ENCODE measurements at regions not wholly inside any gene's neighbourhood (a gene's known extent, or its start where the extent isn't known, plus 50 kb on each side); places are given as distances from the start of the nearest gene placed in this dataset.

DNA sequence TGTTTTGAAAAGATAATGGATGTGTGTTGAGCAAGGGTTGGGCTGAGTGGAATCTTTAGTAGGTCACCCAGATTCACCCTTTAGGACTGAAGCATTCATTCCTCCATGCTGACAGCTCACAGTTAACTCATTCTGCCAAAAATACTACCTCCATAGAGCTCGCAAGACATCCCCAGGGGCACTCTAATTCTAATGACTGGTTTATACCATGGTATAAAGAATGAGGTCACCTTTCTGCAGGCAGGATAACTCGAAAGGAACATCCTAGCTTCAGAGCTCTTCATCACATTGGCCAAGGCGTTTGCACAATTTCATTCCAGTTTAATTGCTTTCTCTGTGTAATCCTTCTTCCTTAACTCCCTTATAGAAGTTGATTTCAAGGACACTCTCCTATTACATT lies 1257.2 kb upstream of the EYS start:
- Histone ChIP-seq H3K4me1 (replicated peaks) (no peaks in the 10 kb centered on the region), H3K27me3 (replicated peaks; ENCODE audit: insufficient read depth) (no peaks in the 10 kb centered on the region), H3K9me3 (no peaks in the 10 kb centered on the region), H3K4me3 (no peak overlapping the region), H3K36me3 (no peaks in the 10 kb centered on the region), H3K27ac (no peak overlapping the region)
- TF ChIP-seq, protein P1, sequence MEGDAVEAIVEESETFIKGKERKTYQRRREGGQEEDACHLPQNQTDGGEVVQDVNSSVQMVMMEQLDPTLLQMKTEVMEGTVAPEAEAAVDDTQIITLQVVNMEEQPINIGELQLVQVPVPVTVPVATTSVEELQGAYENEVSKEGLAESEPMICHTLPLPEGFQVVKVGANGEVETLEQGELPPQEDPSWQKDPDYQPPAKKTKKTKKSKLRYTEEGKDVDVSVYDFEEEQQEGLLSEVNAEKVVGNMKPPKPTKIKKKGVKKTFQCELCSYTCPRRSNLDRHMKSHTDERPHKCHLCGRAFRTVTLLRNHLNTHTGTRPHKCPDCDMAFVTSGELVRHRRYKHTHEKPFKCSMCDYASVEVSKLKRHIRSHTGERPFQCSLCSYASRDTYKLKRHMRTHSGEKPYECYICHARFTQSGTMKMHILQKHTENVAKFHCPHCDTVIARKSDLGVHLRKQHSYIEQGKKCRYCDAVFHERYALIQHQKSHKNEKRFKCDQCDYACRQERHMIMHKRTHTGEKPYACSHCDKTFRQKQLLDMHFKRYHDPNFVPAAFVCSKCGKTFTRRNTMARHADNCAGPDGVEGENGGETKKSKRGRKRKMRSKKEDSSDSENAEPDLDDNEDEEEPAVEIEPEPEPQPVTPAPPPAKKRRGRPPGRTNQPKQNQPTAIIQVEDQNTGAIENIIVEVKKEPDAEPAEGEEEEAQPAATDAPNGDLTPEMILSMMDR (IDR thresholded peaks at IDR 0.05): no peak
- TF ChIP-seq POLR2AphosphoS5 (IDR thresholded peaks at IDR 0.05): no peak
- no peak for TF ChIP-seq POLR2A (IDR thresholded peaks at IDR 0.05)
- intact Hi-C loops (cut with DNase I): no loop called here
- DNase-seq (ENCODE audit: low spot score): no peak
- 64% methylated on average over 3 of the region's 3 CpGs for WGBS

DNA sequence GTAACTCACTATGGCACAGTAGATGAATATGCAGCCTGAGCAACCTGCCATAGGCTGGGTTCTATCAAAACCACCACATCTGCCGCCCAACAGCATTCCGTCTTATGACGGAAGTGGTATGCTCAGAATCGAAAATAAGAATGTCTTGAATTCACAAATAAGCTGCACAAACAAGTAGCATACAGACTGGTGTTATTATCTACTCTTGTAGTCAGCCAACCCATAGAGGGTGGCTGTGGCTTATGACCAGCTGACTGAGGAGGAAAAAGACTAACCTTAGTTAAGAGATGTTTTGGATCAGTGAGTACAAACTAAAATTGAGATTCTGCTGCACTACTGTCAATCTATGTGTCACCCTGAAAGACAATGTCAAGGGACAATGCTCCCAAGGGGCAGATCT lies 1255.1 kb upstream of the EYS start:
- 96% methylated on average over 4 of the region's 4 CpGs for WGBS
- no peak overlapping the region for H3K27ac ChIP-seq

DNA sequence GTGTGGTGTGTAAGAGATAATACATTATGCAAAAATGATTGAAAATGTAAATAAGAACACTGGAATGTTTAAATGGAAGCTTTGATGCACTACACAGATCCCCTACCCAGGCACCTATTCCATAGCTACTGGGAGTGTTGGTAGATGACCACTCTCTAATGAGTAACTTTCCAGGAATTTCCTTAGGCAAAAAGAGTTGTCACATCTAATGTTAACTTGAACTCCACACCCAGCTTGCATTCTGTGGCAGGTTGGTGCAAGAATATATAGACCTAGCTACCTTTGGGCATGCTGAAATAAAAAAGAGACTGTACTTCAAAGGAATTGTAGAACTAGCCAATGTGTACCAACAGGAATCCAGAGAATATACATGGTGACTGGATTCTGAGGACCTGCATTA lies 1254.2 kb upstream of the EYS start:
- DNase-seq (ENCODE audit: low spot score): no peak
- H3K4me1 ChIP-seq (replicated peaks): no peaks in the 10 kb centered on the region
- TF ChIP-seq, protein P1 (IDR thresholded peaks at IDR 0.05): no peak
- TF ChIP-seq POLR2A (IDR thresholded peaks at IDR 0.05): no peak
- no peak for TF ChIP-seq POLR2AphosphoS5 (IDR thresholded peaks at IDR 0.05)
- H3K36me3 ChIP-seq: no peaks in the 10 kb centered on the region
- H3K27ac ChIP-seq: no peak overlapping the region
- no peak overlapping the region for H3K4me3 ChIP-seq
- intact Hi-C loops (cut with DNase I): no loop called here
- H3K9me3 ChIP-seq: no peaks in the 10 kb centered on the region
- no peaks in the 10 kb centered on the region for H3K27me3 ChIP-seq (replicated peaks; ENCODE audit: insufficient read depth)

More for the DNA sequence above, 1255.1 kb upstream of the EYS start:
- TF ChIP-seq POLR2A (IDR thresholded peaks at IDR 0.05) (no peak), POLR2AphosphoS5 (IDR thresholded peaks at IDR 0.05) (no peak)
- TF ChIP-seq, protein P1 (IDR thresholded peaks at IDR 0.05): no peak
- H3K4me3 ChIP-seq: no peak overlapping the region
- no peaks in the 10 kb centered on the region for H3K27me3 ChIP-seq (replicated peaks; ENCODE audit: insufficient read depth)
- H3K9me3 ChIP-seq: no peaks in the 10 kb centered on the region
- no peak for DNase-seq (ENCODE audit: low spot score)
- no peaks in the 10 kb centered on the region for H3K36me3 ChIP-seq
- H3K4me1 ChIP-seq (replicated peaks): no peaks in the 10 kb centered on the region
- intact Hi-C loops (cut with DNase I): no loop called here

DNA sequence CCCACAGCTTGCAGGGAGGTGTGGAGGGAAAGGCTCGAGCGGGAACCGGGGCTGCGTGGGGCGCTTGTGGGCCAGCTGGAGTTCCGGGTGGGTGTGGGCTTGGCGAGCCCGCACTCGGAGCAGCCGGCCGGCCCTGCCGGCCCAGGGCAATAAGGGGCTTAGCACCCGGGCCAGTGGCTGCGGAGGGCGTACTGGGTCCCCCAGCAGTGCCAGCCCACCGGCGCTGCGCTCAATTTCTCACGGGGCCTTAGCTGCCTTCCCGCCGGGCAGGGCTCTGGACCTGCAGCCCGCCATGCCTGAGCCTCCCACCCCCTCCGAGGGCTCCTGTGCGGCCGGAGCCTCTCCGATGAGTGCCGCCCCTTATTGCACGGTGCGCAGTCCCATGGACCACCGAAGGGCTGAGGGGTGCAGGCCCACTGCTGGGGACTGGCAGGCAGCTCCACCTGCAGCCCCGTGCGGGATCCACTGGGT lies 1242.2 kb upstream of the EYS start:
- no peak for TF ChIP-seq POLR2AphosphoS5 (IDR thresholded peaks at IDR 0.05)
- no peak for TF ChIP-seq POLR2A (IDR thresholded peaks at IDR 0.05)
- TF ChIP-seq, protein P1 (IDR thresholded peaks at IDR 0.05): no peak
- Histone ChIP-seq H3K9me3 (no peaks in the 10 kb centered on the region), H3K4me3 (no peak overlapping the region), H3K36me3 (no peaks in the 10 kb centered on the region), H3K27ac (no peak overlapping the region), H3K4me1 (replicated peaks) (no peaks in the 10 kb centered on the region), H3K27me3 (replicated peaks; ENCODE audit: insufficient read depth) (no peaks in the 10 kb centered on the region)
- 98% methylated on average over 12 of the region's 32 CpGs for WGBS
- no peak for DNase-seq (ENCODE audit: low spot score)
- intact Hi-C loops (cut with DNase I): no loop called here

DNA sequence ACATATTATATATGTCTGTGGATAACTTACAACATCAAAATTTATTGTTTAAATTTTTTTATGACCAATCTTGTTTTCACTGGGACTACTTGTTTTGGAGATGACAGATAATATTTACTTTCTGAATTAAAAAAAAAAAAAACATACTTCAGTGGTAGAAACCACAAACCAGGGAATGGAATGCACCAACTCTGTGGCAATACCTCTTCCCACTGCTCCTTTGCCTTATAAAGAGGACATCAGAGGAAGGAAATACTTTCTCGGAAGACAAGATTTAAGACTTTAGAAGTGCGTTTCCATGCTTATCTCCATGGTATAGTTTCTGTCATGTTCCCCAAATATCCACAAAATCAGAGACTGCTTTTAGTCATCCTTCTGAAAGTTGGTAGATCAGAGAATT lies 1241.1 kb upstream of the EYS start:
- Histone ChIP-seq H3K9me3 (no peaks in the 10 kb centered on the region), H3K27me3 (replicated peaks; ENCODE audit: insufficient read depth) (no peaks in the 10 kb centered on the region), H3K36me3 (no peaks in the 10 kb centered on the region), H3K4me3 (no peak overlapping the region), H3K4me1 (replicated peaks) (no peaks in the 10 kb centered on the region), H3K27ac (no peak overlapping the region)
- DNase-seq (ENCODE audit: low spot score): no peak
- intact Hi-C loops (cut with DNase I): no loop called here
- 0% methylated on average over 2 of the region's 2 CpGs for WGBS
- TF ChIP-seq, protein P1 (IDR thresholded peaks at IDR 0.05): no peak
- TF ChIP-seq POLR2AphosphoS5 (IDR thresholded peaks at IDR 0.05) (no peak), POLR2A (IDR thresholded peaks at IDR 0.05) (no peak)

Data from prostate gland (tissue), 2 donors.